ENCODE measurements at regions not wholly inside any gene's neighbourhood (a gene's known extent, or its start where the extent isn't known, plus 50 kb on each side); places are given as distances from the start of the nearest gene placed in this dataset.

GRCh38 chr16:17839272-17839671 lies 368.5 kb upstream of the XYLT1 start:
- 47% methylated on average over 9 of the region's 9 CpGs for WGBS (ENCODE audit: low lambda C conversion rate)
- H3K4me1 ChIP-seq (ENCODE audit: insufficient read depth, low read length), result no peaks in the 10 kb centered on the region
- ATAC-seq (no peak), DNase-seq (ENCODE audit: low spot score) (no peak), FAIRE-seq (no peak)
- ChIA-PET CTCF (ENCODE audit: low intra/inter-chr PET ratio, low total read pairs) (no interaction called here), POLR2A (no interaction called here)
- no peak overlapping the region for H3K4me3 ChIP-seq (replicated peaks in 1 of 3; ENCODE audit: insufficient read depth in 1 of 3, low read depth in 2 of 3, low read length in 3 of 3)
- no peak overlapping the region for H3K27ac ChIP-seq (ENCODE audit: extremely low read length, insufficient read depth, low read length)
- H2AFZ ChIP-seq (ENCODE audit: low read length), result no peak overlapping the region
- no peak for TF ChIP-seq MAFF (IDR thresholded peaks at IDR 0.05; ENCODE audit: low read depth, low read length)
- no peak for TF ChIP-seq ZNF7 (CRISPR knock-in tag; IDR thresholded peaks at IDR 0.05)
- TF ChIP-seq SCMH1 (CRISPR knock-in tag; IDR thresholded peaks at IDR 0.05; ENCODE audit: borderline replicate concordance), result no peak
- no peak for TF ChIP-seq NCOR1 (IDR thresholded peaks at IDR 0.05; ENCODE audit: borderline replicate concordance, low read length)
- TF ChIP-seq MAFK (conservative IDR thresholded peaks at IDR 0.05 in 1 of 2, IDR thresholded peaks at IDR 0.05 in 1 of 2; ENCODE audit: low read length in 2 of 2), result no peak
- no peak for TF ChIP-seq ONECUT2 (CRISPR knock-in tag; IDR thresholded peaks at IDR 0.05)
- no peak overlapping the region for H3K9ac ChIP-seq (ENCODE audit: insufficient read depth, low read depth, low read length)
- H3K4me2 ChIP-seq (ENCODE audit: low read depth, low read length), result no peak overlapping the region
- 0 out of 5 replicates have a peak, but pooled peaks cover 0 to 3% of the 10 kb centered on the region in 2 experiments for H3K27me3 ChIP-seq (ENCODE audit: control insufficient read depth in 1 of 2, insufficient read depth in 2 of 2, low read length in 2 of 2)
- H3K9me3 ChIP-seq (ENCODE audit: low read length), result no peaks in the 10 kb centered on the region
- intact Hi-C loops (cut with micrococcal nuclease; ENCODE audit: unreplicated experiment), result no loop called here
- in situ Hi-C loops (cut with HindIII; ENCODE audit: extremely low pct_ligation_motif_present, low pct_unique_long_range_greater_than_20kb), result no loop called here
- H3K79me2 ChIP-seq (ENCODE audit: insufficient read depth, low read length), result no peaks in the 10 kb centered on the region
- H4K20me1 ChIP-seq (ENCODE audit: insufficient read depth, low read length), result no peaks in the 10 kb centered on the region
- H3K36me3 ChIP-seq (replicated peaks in 1 of 2; ENCODE audit: control insufficient read depth in 1 of 2, insufficient read depth in 2 of 2, low read length in 2 of 2), result no peaks in the 10 kb centered on the region
- no TSS peak for BruUV-seq (replicated peaks)

GRCh38 chr16:17836868-17837602 lies 366.3 kb upstream of the XYLT1 start:
- Histone ChIP-seq H3K27ac (ENCODE audit: extremely low read length, insufficient read depth, low read length) (no peak overlapping the region), H3K4me2 (ENCODE audit: low read depth, low read length) (no peak overlapping the region), H3K4me1 (ENCODE audit: insufficient read depth, low read length) (no peaks in the 10 kb centered on the region), H3K4me3 (replicated peaks in 1 of 3; ENCODE audit: insufficient read depth in 1 of 3, low read depth in 2 of 3, low read length in 3 of 3) (no peak overlapping the region), H2AFZ (ENCODE audit: low read length) (no peak overlapping the region), H3K9ac (ENCODE audit: insufficient read depth, low read depth, low read length) (no peak overlapping the region), H3K9me3 (ENCODE audit: low read length) (no peaks in the 10 kb centered on the region), H3K79me2 (ENCODE audit: insufficient read depth, low read length) (no peaks in the 10 kb centered on the region), H3K27me3 (ENCODE audit: control insufficient read depth in 1 of 2, insufficient read depth in 2 of 2, low read length in 2 of 2) (0 out of 5 replicates have a peak, but pooled peaks cover 0 to 3% of the 10 kb centered on the region in 2 experiments), H4K20me1 (ENCODE audit: insufficient read depth, low read length) (no peaks in the 10 kb centered on the region), H3K36me3 (replicated peaks in 1 of 2; ENCODE audit: control insufficient read depth in 1 of 2, insufficient read depth in 2 of 2, low read length in 2 of 2) (no peaks in the 10 kb centered on the region)
- in situ Hi-C loops (cut with HindIII; ENCODE audit: extremely low pct_ligation_motif_present, low pct_unique_long_range_greater_than_20kb) (no loop called here), intact Hi-C loops (cut with micrococcal nuclease; ENCODE audit: unreplicated experiment) (no loop called here)
- no TSS peak for BruUV-seq (replicated peaks)
- DNase-seq (ENCODE audit: low spot score) (peak; percentile 18), FAIRE-seq (no peak), ATAC-seq (no peak)
- 26% methylated on average over 12 of the region's 12 CpGs for WGBS (ENCODE audit: low lambda C conversion rate)
- TF ChIP-seq ZNF768 (CRISPR knock-in tag; IDR thresholded peaks at IDR 0.05) (peak; percentile 53; the same call in 1 of the 2 replicates), SRSF9 (IDR thresholded peaks at IDR 0.05; ENCODE audit: borderline replicate concordance, insufficient read depth, low read depth, low read length, poor library complexity, severe bottlenecking) (no peak)
- POLR2A ChIA-PET, result no interaction called here
- CTCF ChIA-PET (ENCODE audit: low intra/inter-chr PET ratio, low total read pairs), result no interaction called here

All from HepG2 (cell line).